RWPE1 (cell line): ENCODE measurements at regions not wholly inside any gene's neighbourhood (a gene's known extent, or its start where the extent isn't known, plus 50 kb on each side); places are given as distances from the start of the nearest gene placed in this dataset.
"Not testable (repeated sequence)": the region's sequence is repeated elsewhere in the genome, so short reads cannot be mapped to it uniquely, and the experiment has no call there.

Experiments used
- CTCF ChIA-PET: fragments of 350-600 bp; sonication (Branson Sonifier 250); formaldehyde crosslinking; extraction: SDS; loops from one replicate; lab custom pipeline; 2021; lab: Yijun Ruan, JAX
- POLR2A ChIA-PET: fragments of 400-600 bp; formaldehyde crosslinking; extraction: SDS; loops from one replicate; lab custom pipeline; 2020; ENCODE audit warnings: antibody characterized with exemption; ENCODE audit not compliant: low non-redundant PET; lab: Yijun Ruan, JAX
- DNase-seq: peaks from one replicate; pipeline ENCODE4 v3.0.0; 2012; ENCODE audit warnings: low spot score
- H3K27ac ChIP-seq: fragments of 450-650 bp; 2 replicates; pipeline ENCODE4 v1.5.1; 2017
- TF ChIP-seq, protein P1 (sequence below): fragments of 450-650 bp; conservative IDR thresholded peaks from 2 replicates; pipeline ENCODE4 v1.5.1; 2017; ENCODE audit warnings: low read depth, mild to moderate bottlenecking

DNA sequence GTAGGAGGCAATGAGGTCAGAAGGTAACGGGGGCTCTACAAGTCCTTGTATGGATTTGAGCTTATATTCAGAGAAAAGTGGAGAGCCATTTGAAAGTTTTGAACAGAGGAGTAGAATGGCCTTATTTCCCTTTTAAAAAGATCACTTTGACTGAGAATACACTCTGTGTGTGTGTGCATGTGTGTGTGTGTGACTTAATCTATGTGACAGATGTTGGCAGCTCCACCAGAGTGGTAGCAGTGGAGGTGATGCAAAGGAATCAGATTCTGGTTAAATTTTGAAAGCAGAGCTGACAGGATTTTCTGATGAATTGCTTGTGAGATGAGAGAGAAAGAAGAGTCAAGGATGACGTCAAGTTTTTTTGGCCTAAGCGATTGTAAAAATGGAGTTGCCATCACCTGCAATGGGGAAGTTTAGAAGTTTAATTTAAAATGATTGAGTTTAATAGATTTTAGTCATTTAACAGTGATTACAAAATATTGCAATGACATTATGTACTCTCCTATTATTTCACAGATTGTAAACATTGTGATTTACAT is 172.2 kb upstream of the HEY2 start:
- POLR2A ChIA-PET: no interaction called here
- DNase-seq: no peak
- no peak overlapping the region for H3K27ac ChIP-seq
- CTCF ChIA-PET: no interaction called here
- TF ChIP-seq, protein P1, sequence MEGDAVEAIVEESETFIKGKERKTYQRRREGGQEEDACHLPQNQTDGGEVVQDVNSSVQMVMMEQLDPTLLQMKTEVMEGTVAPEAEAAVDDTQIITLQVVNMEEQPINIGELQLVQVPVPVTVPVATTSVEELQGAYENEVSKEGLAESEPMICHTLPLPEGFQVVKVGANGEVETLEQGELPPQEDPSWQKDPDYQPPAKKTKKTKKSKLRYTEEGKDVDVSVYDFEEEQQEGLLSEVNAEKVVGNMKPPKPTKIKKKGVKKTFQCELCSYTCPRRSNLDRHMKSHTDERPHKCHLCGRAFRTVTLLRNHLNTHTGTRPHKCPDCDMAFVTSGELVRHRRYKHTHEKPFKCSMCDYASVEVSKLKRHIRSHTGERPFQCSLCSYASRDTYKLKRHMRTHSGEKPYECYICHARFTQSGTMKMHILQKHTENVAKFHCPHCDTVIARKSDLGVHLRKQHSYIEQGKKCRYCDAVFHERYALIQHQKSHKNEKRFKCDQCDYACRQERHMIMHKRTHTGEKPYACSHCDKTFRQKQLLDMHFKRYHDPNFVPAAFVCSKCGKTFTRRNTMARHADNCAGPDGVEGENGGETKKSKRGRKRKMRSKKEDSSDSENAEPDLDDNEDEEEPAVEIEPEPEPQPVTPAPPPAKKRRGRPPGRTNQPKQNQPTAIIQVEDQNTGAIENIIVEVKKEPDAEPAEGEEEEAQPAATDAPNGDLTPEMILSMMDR: no peak

DNA sequence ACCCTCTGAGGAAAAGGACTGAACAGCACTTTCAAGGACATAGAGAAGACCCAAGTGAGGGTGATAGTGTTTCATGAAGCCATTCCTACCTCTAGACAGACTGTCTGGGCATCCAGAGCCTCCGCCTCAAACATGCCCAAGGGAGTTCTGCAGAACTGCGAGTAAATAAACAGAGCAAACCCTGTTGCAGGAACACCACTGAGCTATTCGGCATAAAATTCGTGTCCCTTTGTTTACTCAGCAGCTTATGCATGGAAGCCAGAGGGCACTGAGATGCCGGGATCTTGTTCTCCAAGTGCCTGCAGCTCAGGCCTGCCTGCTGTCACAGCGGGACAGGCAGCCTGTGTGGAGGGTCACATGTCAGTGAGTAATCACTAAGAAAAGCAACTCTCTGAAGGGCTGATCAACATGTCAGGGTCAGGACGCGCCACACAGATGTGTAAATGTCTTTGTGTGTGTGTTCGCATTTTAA is 164.9 kb upstream of the HEY2 start:
- POLR2A ChIA-PET: no interaction called here
- TF ChIP-seq, protein P1: no peak
- no peak overlapping the region for H3K27ac ChIP-seq
- CTCF ChIA-PET: interaction anchor here (0.6 kb wide), 1 partner anchor 45 kb away, joined by 6 read pairs; no protein-coding TSS in a partner anchor
- no peak for DNase-seq

DNA sequence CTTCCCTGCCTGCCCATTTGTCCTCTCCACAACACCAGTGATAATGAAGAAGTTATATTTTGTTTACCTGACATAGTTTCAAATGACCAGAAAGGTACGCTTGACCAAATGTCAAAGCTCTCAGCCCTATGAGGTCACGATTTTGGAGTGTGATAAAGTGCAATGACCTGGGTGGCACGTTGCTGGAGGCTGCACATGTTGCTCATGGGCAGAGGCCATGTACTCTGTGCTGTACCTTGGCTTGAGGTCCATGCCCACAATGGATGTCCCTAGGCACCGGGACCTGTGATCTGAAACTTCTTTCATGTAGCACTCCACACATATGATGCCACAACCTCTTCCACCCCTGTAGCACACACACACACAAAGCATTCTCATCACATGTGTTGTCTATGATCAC is 164.0 kb upstream of the HEY2 start:
- POLR2A ChIA-PET: no interaction called here
- CTCF ChIA-PET: no interaction called here
- no peak for DNase-seq
- H3K27ac ChIP-seq: no peak overlapping the region
- TF ChIP-seq, protein P1: no peak

DNA sequence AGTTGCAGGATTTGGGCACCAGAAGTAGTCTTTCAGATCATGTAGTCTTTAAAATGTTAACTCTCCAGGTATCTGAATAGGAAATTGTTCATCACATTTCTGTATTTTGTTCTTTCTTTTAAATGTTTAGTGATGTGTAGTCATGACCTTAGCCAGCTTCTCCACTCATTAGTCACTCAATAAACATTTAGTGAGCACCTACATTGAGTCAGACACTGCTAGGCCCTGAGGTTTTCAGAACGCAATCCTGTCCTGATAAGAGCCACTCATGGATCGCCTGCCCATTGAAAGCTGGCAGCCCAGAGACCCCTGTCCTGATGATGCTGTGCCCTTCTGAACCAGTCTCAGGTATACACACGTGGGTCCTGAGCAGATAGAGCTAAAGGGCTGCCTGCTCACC is 163.4 kb upstream of the HEY2 start:
- POLR2A ChIA-PET: no interaction called here
- CTCF ChIA-PET: interaction anchor here (0.7 kb wide), 1 partner anchor 863 kb away, joined by 4 read pairs; no protein-coding TSS in a partner anchor

DNA sequence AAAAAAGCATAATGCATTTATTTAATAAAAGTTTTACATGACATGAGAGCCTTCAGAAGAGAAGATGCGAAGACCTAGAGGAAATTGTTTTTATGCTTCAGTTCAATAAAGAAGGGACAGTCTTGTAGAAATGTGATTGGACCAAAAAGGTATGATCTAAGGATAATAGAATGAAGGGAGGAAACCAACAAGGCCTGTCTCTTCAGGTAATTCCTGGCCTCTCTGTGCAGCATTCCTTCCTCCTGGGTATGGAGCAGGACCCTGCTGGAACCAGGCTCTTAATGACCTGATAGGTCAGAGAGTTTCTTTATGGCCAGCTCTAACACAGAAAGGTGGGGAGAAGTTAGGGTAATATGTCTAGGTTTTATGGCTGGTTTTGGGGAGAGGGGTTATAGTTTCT is 162.8 kb upstream of the HEY2 start:
- TF ChIP-seq, protein P1: no peak
- CTCF ChIA-PET: interaction anchor here (0.7 kb wide), 1 partner anchor 863 kb away, joined by 4 read pairs; no protein-coding TSS in a partner anchor
- H3K27ac ChIP-seq: no peak overlapping the region
- POLR2A ChIA-PET: no interaction called here
- DNase-seq: no peak

More for the DNA sequence above, 163.4 kb upstream of the HEY2 start:
- H3K27ac ChIP-seq: no peak overlapping the region
- DNase-seq: peak; percentile 28
- TF ChIP-seq, protein P1: no peak

DNA sequence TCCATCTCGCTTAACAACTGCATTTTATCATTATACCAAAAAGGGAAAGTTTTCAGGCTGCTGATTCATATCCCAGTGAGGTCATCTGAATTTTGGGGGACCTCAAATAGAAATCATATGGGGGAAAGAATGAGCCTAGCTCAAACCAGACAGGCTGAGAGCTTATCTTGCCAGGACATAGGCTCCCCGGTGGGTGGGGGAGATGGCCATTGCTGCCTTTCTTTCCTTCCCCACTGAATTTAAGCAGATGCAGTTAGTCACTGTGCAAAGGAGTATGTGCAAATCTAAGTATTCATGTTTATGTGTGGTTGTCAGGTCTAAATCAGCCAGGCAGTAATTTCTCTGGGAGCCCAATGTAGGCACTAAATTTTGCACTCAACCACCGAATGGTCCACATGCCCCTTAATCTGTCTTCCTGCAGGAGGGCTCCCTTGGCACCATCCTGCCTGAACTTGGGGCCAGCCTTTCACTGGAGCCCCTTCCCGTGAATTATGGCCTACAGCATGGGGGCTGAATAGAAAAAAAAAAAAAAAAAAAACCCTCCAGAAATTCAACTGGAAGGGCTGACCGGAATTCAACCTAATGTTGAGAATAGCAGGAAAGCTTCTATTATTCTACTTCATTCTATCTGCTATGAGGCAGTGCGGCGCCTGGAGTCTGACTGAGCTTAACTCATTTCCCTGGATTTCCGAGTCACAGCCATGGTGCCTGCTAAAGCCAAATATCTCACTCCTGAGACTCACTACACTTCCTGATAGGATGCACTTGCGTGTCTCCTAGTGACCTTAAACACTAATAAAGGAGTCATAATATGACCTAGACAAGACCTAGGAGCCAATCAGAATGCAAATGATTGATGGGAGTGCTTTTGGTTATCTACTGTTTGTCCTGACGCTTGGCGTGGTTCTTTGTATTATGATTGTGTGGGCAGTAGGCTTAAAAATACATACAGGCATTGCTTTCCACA is 161.5 kb upstream of the HEY2 start:
- POLR2A ChIA-PET: no interaction called here
- DNase-seq: no peak
- CTCF ChIA-PET: no interaction called here
- TF ChIP-seq, protein P1: no peak
- H3K27ac ChIP-seq: no peak overlapping the region

DNA sequence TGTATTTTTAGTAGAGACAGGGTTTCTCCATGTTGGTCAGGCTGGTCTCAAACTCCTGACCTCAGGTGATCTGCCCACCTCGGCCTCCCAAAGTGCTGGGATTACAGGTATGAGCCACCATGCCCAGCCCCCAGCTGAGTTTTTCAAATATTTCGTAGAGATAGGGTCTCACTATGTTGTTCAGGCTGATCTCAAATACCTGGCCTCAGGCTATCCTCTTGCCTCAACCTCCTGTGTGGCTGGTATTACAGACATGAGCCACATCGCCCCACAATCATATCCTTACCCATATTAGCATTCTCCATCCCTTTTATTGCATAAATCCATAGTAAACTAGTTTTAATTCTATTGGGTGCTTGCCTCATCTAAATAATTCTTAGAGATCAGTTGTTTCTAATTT is 157.6 kb upstream of the HEY2 start:
- CTCF ChIA-PET, DNase-seq, POLR2A ChIA-PET, H3K27ac ChIP-seq: not testable (repeated sequence)
